Pulmonary artery endothelial cell (primary cell): ENCODE measurements at regions not wholly inside any gene's neighbourhood (a gene's known extent, or its start where the extent isn't known, plus 50 kb on each side); places are given as distances from the start of the nearest gene placed in this dataset.

Experiments used
- DNase-seq: peaks from one replicate; pipeline ENCODE4 v3.0.0-alpha.2; 2011; ENCODE audit warnings: low read depth, low spot score

DNA sequence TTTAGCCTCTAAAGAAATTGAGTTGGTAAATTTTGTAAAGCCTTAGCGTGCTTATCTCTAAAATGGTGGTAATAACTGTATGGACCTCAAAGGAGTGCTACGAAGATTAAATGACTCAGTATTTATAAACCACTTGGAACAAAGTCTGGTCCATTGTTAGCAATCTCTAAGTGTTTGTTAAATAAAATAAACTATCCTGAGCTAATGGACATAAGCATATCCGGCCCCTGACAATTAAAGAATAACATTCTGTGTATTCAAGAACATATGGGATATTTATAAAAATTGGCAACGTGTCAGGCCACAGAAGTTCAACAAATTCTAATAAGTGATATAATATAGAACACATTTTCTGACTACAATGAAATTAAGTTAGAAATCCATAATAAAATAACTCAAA, 71.0 kb downstream of the MYEOV start:
- peak; percentile 53 for DNase-seq

- no peak for DNase-seq
Measured at GRCh38 chr11:69365558-69365957, 71.6 kb downstream of the MYEOV start.

GRCh38 chr11:69366591-69366990, 72.6 kb downstream of the MYEOV start:
- DNase-seq, result no peak

DNA sequence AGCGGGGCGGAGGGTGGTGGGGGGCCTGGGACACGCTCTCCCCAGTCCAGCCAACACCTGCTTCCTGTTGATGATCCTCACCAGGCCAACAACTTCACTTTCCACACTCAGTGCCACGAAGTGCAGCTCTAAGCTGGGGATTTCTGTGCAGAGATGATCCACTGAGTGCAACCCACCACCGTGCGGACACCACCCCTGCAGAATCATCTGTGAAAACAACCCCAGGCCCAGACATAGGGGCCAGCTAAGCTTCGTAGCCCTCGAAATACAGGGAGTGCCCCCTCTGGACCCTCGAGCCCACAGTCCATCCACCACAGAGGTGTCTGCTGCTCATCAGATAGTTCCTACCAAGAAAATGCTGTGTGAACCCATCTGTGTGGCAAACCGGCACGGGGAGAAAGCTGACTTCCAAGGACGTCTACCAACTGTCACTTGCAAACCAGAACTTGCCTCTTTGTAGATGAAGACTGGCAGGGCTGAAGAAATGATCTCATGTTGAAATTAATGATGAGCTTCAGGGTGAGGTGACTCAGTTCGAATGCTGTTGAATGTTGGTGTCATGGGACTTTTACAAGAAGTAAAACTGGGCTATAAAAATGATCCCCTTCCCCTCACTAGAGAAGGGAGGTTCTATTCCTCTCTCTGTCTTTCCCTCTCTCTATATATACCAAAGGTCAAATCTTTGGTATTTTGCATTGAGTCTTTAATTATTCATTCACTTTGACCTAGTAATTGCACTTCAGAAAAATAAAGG, 73.4 kb downstream of the MYEOV start:
- DNase-seq, result no peak

- no peak for DNase-seq
Measured at GRCh38 chr11:69368119-69368880, 74.3 kb downstream of the MYEOV start.

DNA sequence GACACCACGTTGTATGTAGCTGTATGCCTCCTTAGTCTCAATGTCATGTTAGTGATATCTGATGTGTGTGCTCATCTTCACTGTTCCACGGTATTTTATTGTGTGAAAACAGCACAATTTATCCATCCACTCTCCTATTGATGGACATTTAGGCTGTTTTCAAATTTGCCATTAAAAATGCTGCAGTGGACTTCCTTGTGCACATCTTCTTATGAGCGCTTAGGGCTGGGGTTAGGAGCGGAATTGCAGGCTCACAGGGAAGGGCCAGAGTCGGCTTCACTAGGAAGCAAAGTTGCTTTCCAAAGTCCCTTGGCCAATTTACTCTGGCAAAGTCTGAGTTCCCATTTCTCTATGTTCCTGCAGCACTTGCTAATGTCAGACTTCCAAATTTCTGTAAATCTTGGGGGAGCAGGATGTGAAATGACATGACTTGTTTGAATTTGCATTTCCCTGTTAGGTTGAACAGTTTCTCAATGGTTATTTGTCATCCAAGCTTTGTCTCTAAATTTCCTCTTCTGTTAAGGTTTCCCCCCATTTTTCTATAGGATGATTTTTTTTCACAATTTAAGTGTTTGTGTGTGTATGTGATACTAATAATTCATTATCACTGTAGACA, 75.4 kb downstream of the MYEOV start:
- no peak for DNase-seq

DNA sequence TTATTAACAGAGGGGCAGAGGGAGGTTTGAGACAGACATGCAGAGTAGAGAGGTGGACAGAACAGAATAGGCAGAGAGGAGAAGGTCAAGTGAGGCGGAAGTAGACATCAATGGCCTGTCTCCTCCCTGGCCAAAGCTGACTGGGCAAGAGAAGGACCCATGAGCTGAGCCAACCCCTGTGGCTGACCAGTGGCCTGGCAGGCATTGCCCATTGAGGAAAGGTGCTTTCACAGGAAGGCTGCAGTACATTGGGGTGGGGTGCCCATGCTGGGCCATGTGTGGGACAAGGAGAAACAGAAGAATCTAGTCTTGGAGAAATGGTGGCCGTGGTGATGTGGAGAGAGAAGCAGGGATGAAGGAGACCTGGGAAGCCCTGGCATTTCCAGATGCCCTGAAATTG, 76.0 kb downstream of the MYEOV start:
- DNase-seq, result no peak

GRCh38 chr11:69370984-69371709, 77.2 kb downstream of the MYEOV start:
- DNase-seq, result no peak

GRCh38 chr11:69371731-69372588, 78.0 kb downstream of the MYEOV start:
- no peak for DNase-seq

DNA sequence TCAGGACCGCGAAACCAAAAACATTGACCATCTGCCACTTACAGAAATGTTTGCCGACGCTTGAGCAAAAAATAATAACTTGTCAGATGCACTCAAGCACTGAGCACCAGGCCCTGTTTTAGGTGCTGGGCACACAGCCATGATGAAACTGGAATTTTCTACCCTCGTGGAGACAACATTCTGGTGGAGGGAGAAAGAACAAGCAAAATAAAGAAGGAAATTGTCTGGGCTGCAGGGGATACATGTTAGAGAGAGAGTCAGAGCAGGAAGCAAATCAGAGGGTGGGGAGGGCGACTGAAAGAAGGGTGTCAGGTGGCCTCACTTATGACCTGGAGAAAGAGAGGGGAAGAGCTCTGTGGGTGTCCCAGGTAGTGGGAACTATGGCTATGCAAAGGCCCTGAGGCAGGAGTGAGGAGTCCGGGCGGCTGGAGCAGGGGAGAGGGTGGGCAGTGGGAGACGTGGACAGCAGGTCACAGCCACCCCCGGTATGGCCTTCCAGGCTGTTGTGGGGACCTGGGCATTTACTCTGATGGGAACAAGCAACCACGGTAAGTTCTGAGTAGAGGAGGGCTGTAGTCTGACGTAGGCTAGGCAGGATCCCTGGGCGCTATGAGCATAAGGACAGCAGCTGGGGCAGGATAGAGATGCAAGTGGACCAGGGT, 78.8 kb downstream of the MYEOV start:
- no peak for DNase-seq

DNA sequence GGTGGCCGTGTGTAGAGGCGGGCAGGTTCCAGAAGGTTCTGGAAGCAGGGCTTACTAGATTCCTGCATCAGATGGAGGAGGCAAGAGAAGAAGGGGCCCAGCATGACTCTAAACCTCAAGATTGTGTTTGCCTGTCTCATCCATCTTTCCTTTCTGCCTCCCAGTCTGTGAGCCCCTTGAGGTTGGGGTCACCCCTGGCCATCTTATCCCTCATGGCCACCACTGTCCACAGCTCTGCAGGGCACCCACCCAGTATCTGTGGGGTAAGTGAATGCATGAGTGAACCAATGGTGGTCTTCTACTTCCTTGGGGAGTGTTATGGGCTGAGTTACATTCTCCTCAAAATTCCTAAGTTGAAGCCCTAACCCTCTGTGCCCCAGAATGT, 79.3 kb downstream of the MYEOV start:
- no peak for DNase-seq

DNA sequence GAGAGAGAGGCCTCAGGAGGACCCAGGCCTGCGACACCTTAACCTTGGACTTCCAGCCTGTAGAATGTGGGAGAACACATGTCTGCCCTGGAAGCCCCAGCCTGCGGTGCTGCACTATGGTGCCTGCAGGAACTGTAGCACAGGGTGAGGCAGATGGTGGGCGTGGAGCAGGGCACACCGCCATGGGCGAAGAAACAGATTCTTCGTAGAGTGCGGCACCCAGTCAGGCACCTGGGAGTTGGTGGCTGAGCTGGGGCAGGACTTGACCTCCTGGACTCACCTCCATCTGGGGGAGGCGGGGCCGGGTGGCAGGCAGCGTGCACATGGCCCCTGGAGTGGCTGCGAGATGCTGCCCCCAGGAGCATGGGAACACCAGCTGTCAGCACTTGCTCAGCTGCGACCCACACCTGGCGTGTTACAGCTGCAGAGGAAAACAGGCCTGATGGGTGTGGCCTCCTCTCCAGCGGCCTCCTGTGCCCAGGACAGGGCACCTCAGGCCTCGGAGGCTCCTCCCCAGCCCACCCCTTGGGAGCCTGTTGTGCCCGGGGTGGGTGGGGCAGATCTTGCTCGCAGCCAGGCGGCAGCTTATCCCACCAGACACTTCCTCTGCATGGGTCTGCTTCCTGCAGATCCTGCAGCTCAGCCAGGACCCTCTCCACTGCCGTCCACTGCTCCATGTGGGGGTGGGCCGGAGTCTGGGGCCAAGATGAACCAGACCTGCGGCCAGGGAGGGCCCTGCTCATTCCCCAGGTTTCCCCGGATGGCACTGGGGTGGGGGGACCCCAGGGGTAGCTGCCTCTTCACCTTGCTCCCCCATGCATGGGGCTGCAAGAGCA, 80.4 kb downstream of the MYEOV start:
- DNase-seq, result no peak

- DNase-seq, result no peak
Measured at GRCh38 chr11:69374946-69375310, 81.0 kb downstream of the MYEOV start.

DNA sequence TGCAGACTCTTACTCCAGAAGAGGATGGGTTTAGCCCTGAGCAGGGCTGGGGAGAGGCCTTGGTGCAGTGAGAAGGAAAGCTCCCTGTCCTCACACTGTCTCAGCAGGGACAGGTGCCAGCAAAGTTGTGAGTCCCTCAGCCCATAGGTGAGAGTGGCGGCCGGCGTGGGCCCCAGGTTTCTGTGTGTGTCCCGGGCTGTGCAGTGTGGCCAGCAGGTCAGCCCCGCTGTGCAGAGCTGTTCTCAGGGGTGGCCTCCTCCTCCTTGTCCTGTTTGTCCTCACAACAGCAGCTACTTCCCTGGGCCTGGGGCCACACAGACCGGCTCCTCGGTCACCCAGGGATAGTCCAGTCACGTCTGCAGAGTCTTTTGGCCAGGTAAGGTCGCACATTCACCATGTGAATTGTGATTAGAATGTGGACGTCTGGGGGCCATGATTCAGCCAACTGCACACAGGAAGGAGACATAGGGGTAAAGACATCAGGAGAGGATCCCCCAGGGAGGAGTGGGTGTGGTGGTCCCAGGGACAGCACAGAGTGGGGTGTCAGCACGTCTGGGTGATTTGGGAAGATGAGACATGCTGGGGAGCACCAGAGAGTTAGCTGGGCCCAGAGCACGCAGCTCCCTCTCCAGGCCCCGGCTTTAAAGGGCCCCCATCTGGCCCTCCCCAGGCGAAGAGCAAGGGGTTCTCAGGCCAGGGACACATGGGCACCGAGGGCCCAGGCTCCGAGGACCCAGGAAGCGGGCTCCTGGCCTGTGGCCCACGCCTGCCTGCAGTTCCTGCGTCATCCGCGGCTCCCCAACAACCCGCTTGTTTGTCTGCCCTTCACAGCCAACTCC, 81.6 kb downstream of the MYEOV start:
- no peak for DNase-seq

- no peak for DNase-seq
Measured at GRCh38 chr11:69376155-69377028, 82.4 kb downstream of the MYEOV start.

GRCh38 chr11:69377029-69377952, 83.3 kb downstream of the MYEOV start:
- DNase-seq, result no peak

- no peak for DNase-seq
Measured at GRCh38 chr11:69377953-69378302, 84.0 kb downstream of the MYEOV start.
